GM12878 (cell line): ENCODE measurements at regions not wholly inside any gene's neighbourhood (a gene's known extent, or its start where the extent isn't known, plus 50 kb on each side); places are given as distances from the start of the nearest gene placed in this dataset.

ENCODE experiments used
- ATAC-seq: fragments of 200-7000 bp; cut with Tn5 transposase; 3 replicates; pipeline ENCODE4 v1.9.1; 2020; ENCODE audit warnings: mild to moderate bottlenecking, moderate library complexity
- BruUV-seq: library from RNA; stranded (reverse); fragments of 400-500 nt; replicated peaks from 2 replicates; lab custom pipeline; 2021; lab: Mats Ljungman, UMichigan
- CTCF ChIA-PET: fragments of 300-600 bp; sonication (Branson Sonifier 250); formaldehyde crosslinking; extraction: SDS; loops from one replicate; lab custom pipeline; 2021; ENCODE audit warnings: inconsistent platforms; lab: Yijun Ruan, JAX
- POLR2A ChIA-PET: fragments of 350-600 bp; formaldehyde crosslinking; extraction: SDS; loops from one replicate; lab custom pipeline; 2021; ENCODE audit warnings: inconsistent platforms; lab: Charles Lee
- RAD21 ChIA-PET: fragments of 300-600 bp; sonication (Branson Sonifier 250); formaldehyde crosslinking; loops from one replicate; lab custom pipeline; 2023; ENCODE audit warnings: antibody characterized with exemption; ENCODE audit not compliant: unreplicated experiment; lab: Charles Lee
- SMC1A ChIA-PET: fragments of 300-600 bp; sonication (Branson Sonifier 250); formaldehyde crosslinking; loops from one replicate; lab custom pipeline; 2023; ENCODE audit not compliant: unreplicated experiment, uncharacterized antibody; lab: Charles Lee
- DNase-seq: peaks from one replicate; pipeline ENCODE4 v3.0.0-alpha.2; 2011; ENCODE audit warnings: low read depth, low spot score
- FAIRE-seq: peaks from 3 replicates; lab custom pipeline; 2011; peaks lifted over from hg19 to GRCh38; lab: Jason Lieb, UNC
- H2AFZ ChIP-seq: 2 replicates; pipeline ENCODE4 v1.6.0; 2011; ENCODE audit warnings: low read depth, low read length, control low read depth; ENCODE audit not compliant: control insufficient read depth
- H3K27ac ChIP-seq: 2 replicates; pipeline ENCODE4 v1.5.1; 2011; ENCODE audit warnings: control low read depth; ENCODE audit not compliant: control insufficient read depth, insufficient read depth
- H3K27me3 ChIP-seq, 2 experiments: replicated peaks in 1 of 2; 2 replicates each; pipeline versions ENCODE4 v1.6.0 to v1.6.1; 2011; ENCODE audit warnings: low read length in 1 of 2; ENCODE audit not compliant: control insufficient read depth in 2 of 2, insufficient read depth in 2 of 2
- H3K36me3 ChIP-seq, 2 experiments: 2 replicates each; pipeline ENCODE4 v1.5.1; 2011; ENCODE audit warnings: low read length in 1 of 2; ENCODE audit not compliant: control insufficient read depth in 2 of 2, insufficient read depth in 2 of 2
- H3K4me1 ChIP-seq: 2 replicates; pipeline ENCODE4 v1.6.1; 2011; ENCODE audit warnings: mild to moderate bottlenecking, low read length, moderate library complexity, mixed read lengths; ENCODE audit not compliant: control insufficient read depth, insufficient read depth
- H3K4me2 ChIP-seq: 2 replicates; pipeline ENCODE4 v1.6.0; 2011; ENCODE audit warnings: control low read depth; ENCODE audit not compliant: control insufficient read depth, insufficient read depth
- H3K4me3 ChIP-seq: fragments of 200-600 bp; sonication (generic); 2 replicates; pipeline ENCODE4 v1.5.1; 2016
- H3K79me2 ChIP-seq: 2 replicates; pipeline ENCODE4 v1.6.0; 2011; ENCODE audit warnings: low read length; ENCODE audit not compliant: control insufficient read depth, insufficient read depth
- H3K9ac ChIP-seq: 2 replicates; pipeline ENCODE4 v1.8.0; 2011; ENCODE audit warnings: low read length, control low read depth, mixed read lengths; ENCODE audit not compliant: control insufficient read depth, insufficient read depth
- H3K9me3 ChIP-seq: replicated peaks from 3 replicates; pipeline ENCODE4 v1.5.1; 2011; ENCODE audit warnings: mild to moderate bottlenecking, low read length; ENCODE audit not compliant: control insufficient read depth, insufficient read depth
- H4K20me1 ChIP-seq: 2 replicates; pipeline ENCODE4 v1.6.0; 2011; ENCODE audit not compliant: control insufficient read depth, insufficient read depth
- BACH1 ChIP-seq: fragments of 450-650 bp; IDR thresholded peaks from 2 replicates; pipeline ENCODE4 v1.6.1; 2017; ENCODE audit warnings: mild to moderate bottlenecking, borderline replicate concordance
- ESRRA ChIP-seq: IDR thresholded peaks from 2 replicates; pipeline ENCODE4 v1.6.1; 2012; ENCODE audit warnings: mild to moderate bottlenecking, low read length, improper control_type of control experiment
- ETV6 ChIP-seq, 2 experiments: fragments of 450-650 bp in 1 of 2; IDR thresholded peaks in 1 of 2; conservative IDR thresholded peaks in 1 of 2; 2 replicates each; pipeline ENCODE4 v1.6.1; 2014; ENCODE audit warnings: antibody characterized with exemption in 1 of 2, borderline replicate concordance in 1 of 2, low read depth in 1 of 2, mild to moderate bottlenecking in 1 of 2, moderate library complexity in 1 of 2
- HDGF ChIP-seq: fragments of 450-650 bp; IDR thresholded peaks from 2 replicates; pipeline ENCODE4 v1.6.1; 2016; ENCODE audit warnings: antibody characterized with exemption
- IRF4 ChIP-seq: IDR thresholded peaks from 2 replicates; pipeline ENCODE4 v1.6.1; 2011; ENCODE audit warnings: low read depth, low read length
- LARP7 ChIP-seq: fragments of 450-650 bp; IDR thresholded peaks from 2 replicates; pipeline ENCODE4 v1.6.1; 2017; ENCODE audit warnings: mild to moderate bottlenecking
- MAX ChIP-seq: IDR thresholded peaks from 2 replicates; pipeline ENCODE4 v1.6.1; 2012; ENCODE audit warnings: low read depth, low read length, improper control_type of control experiment
- MLLT1 ChIP-seq: fragments of 450-650 bp; IDR thresholded peaks from 2 replicates; pipeline ENCODE4 v1.6.1; 2016; ENCODE audit warnings: mild to moderate bottlenecking
- NBN ChIP-seq: fragments of 450-650 bp; IDR thresholded peaks from 2 replicates; pipeline ENCODE4 v1.6.1; 2016
- NR2F1 ChIP-seq: fragments of 450-650 bp; conservative IDR thresholded peaks from 2 replicates; pipeline ENCODE4 v1.6.1; 2017; ENCODE audit warnings: mild to moderate bottlenecking
- PAX8 ChIP-seq: fragments of 450-650 bp; IDR thresholded peaks from 2 replicates; pipeline ENCODE4 v1.6.1; 2017; ENCODE audit warnings: mild to moderate bottlenecking, moderate library complexity
- RAD21 ChIP-seq: IDR thresholded peaks from 2 replicates; pipeline ENCODE4 v1.6.1; 2011; ENCODE audit warnings: mild to moderate bottlenecking, low read depth, low read length, moderate library complexity; ENCODE audit not compliant: insufficient read depth
- RCOR1 ChIP-seq: conservative IDR thresholded peaks from 2 replicates; pipeline ENCODE4 v1.6.1; 2012; ENCODE audit warnings: low read depth, low read length, improper control_type of control experiment
- RUNX3 ChIP-seq: IDR thresholded peaks from 2 replicates; pipeline ENCODE4 v1.6.1; 2012; ENCODE audit warnings: low read length, inconsistent platforms
- SIN3A ChIP-seq: IDR thresholded peaks from 2 replicates; pipeline ENCODE4 v1.6.1; 2012; ENCODE audit warnings: low read depth, low read length, improper control_type of control experiment
- SMC3 ChIP-seq: IDR thresholded peaks from 2 replicates; pipeline ENCODE4 v1.6.1; 2011; ENCODE audit warnings: low read length, improper control_type of control experiment, borderline replicate concordance
- TBL1XR1 ChIP-seq: IDR thresholded peaks from 2 replicates; pipeline ENCODE4 v1.6.1; 2012; ENCODE audit warnings: low read depth, low read length, improper control_type of control experiment
- TCF3 ChIP-seq: IDR thresholded peaks from 2 replicates; pipeline ENCODE4 v1.6.1; 2012; ENCODE audit warnings: low read depth, mild to moderate bottlenecking, low read length, borderline replicate concordance; ENCODE audit not compliant: insufficient read depth
- TCF7 ChIP-seq: IDR thresholded peaks from 2 replicates; pipeline ENCODE4 v1.6.1; 2014; ENCODE audit warnings: antibody characterized with exemption, borderline replicate concordance
- YBX1 ChIP-seq: fragments of 450-650 bp; IDR thresholded peaks from 2 replicates; pipeline ENCODE4 v1.6.1; 2016; ENCODE audit warnings: antibody characterized with exemption
- WGBS: methylation state at CpG from one replicate; pipeline ENCODE4 v1.1.6; 2016; ENCODE audit warnings: low lambda C conversion rate; ENCODE audit not compliant: insufficient replicate concordance, insufficient coverage; ENCODE audit errors: missing lambda C conversion rate; 5-methylcytosine and 5-hydroxymethylcytosine counted together
- in situ Hi-C: fragments of 300-500 bp; cut with MboI; formaldehyde crosslinking; loops from 9 replicates; pipeline ENCODE4 v1.14.3; 2018; ENCODE audit warnings: mixed read lengths
- intact Hi-C: fragments of 100-400 bp; cut with micrococcal nuclease; formaldehyde crosslinking; loops from one replicate; pipeline ENCODE4 v1.14.2; 2022; ENCODE audit not compliant: unreplicated experiment

- TF ChIP-seq MAX, result no peak
- TF ChIP-seq RAD21, result no peak
- no peak for TF ChIP-seq IRF4
- no peak for TF ChIP-seq TCF3
- TF ChIP-seq NR2F1, result no peak
- TF ChIP-seq TCF7, result no peak
- no peak for TF ChIP-seq RUNX3
- no peak for TF ChIP-seq ETV6 (conservative IDR thresholded peaks at IDR 0.05 in 1 of 2, IDR thresholded peaks at IDR 0.05 in 1 of 2; ENCODE audit: borderline replicate concordance in 1 of 2, low read depth in 1 of 2)
- no peak for TF ChIP-seq BACH1
- TF ChIP-seq, all 136 proteins: peak for 0
Measured at GRCh38 chr19:29442910-29443309, 82.9 kb upstream of the VSTM2B start (continued).

GRCh38 chr19:29445246-29445645 lies 80.5 kb upstream of the VSTM2B start:
- ChIA-PET POLR2A (no interaction called here), CTCF (no interaction called here), RAD21 (no interaction called here), SMC1A (no interaction called here)
- TF ChIP-seq RCOR1, result no peak
- TF ChIP-seq NBN, result no peak
- TF ChIP-seq YBX1, result no peak
- TF ChIP-seq HDGF, result no peak
- TF ChIP-seq LARP7, result no peak
- TF ChIP-seq RUNX3, result no peak
- TF ChIP-seq TBL1XR1, result no peak
- TF ChIP-seq PAX8, result no peak
- TF ChIP-seq SMC3, result no peak
- TF ChIP-seq MLLT1, result no peak
- TF ChIP-seq ESRRA, result no peak
- TF ChIP-seq SIN3A, result no peak
- no TSS peak for BruUV-seq
- WGBS, result 14% methylated on average over 4 of the region's 4 CpGs
- FAIRE-seq, result no peak
- Histone ChIP-seq H3K27ac (no peak overlapping the region), H3K27me3 (no peaks in the 10 kb centered on the region), H3K4me2 (no peak overlapping the region), H3K36me3 (no peaks in the 10 kb centered on the region), H3K4me3 (no peak overlapping the region), H3K4me1 (no peaks in the 10 kb centered on the region), H3K9me3 (no peaks in the 10 kb centered on the region; the same call in 2 of the 3 replicates), H4K20me1 (no peaks in the 10 kb centered on the region), H2AFZ (no peak overlapping the region), H3K79me2 (no peaks in the 10 kb centered on the region), H3K9ac (no peak overlapping the region)
- in situ Hi-C loops, result no loop called here
- DNase-seq, result no peak
- no peak for ATAC-seq
- intact Hi-C loops, result no loop called here
